ENCODE measurements at regions not wholly inside any gene's neighbourhood (a gene's known extent, or its start where the extent isn't known, plus 50 kb on each side); places are given as distances from the start of the nearest gene placed in this dataset.

GRCh38 chr9:78680196-78680595 is 383.3 kb downstream of the PSAT1 start:
- TF ChIP-seq CTCF (IDR thresholded peaks at IDR 0.05) (no peak), POLR2A (IDR thresholded peaks at IDR 0.05) (no peak)
